ENCODE measurements at regions not wholly inside any gene's neighbourhood (a gene's known extent, or its start where the extent isn't known, plus 50 kb on each side); places are given as distances from the start of the nearest gene placed in this dataset.

DNA sequence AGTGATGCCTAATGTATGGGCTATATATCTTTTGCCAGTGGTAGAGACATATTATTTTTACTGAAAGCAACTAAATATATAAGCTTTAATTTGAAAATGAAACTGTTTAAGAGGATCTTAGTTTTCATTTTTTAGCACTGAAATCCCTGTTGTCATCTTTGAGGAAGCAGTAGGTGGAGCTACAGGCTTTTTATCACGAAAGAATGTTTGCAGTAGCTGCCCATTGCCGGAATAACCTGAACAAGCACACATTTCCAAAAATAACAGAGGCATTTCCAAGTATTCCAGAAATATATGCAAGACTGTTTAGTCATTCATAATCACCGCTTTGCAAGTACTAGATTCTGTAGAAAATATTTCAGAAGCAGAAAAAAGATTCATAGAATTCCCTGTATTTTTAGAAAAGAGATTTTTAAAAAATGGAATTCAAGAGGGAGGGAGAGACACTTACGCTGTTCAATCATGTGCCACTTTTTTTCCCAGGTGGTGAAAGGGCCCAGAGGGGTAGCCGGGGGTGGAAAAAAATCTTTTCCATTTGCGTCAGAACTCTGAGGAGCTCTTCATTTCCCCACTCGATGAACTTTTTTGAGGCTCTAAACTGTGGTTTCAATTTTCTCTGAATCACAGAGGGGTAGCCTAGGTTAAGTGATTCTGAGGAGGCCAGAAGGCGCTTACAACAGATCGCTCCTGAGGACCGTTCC is 142.5 kb upstream of the FERMT1 start:
- WGBS (ENCODE audit: extremely low coverage, insufficient read length, low lambda C conversion rate) = no CpG with 5 or more reads among the region's 10 CpGs
- H3K9me3 Mint-ChIP-seq = no peaks in the 10 kb centered on the region
- H3K79me1 ChIP-seq (ENCODE audit: insufficient read depth, low read depth, low read length, poor library complexity, severe bottlenecking) = no peaks in the 10 kb centered on the region
- no peak overlapping the region for H3K4me2 ChIP-seq (ENCODE audit: insufficient read depth, insufficient read length, low read length)
- H3K4ac ChIP-seq (ENCODE audit: low read depth, low read length) = no peak overlapping the region
- peaks cover 2% of the 10 kb centered on the region; the same call in 1 of the 2 replicates for H3K4me1 ChIP-seq (ENCODE audit: insufficient read depth, low read length)
- H2BK12ac ChIP-seq (ENCODE audit: insufficient read length, low read depth, low read length) = no peak overlapping the region
- no peaks in the 10 kb centered on the region for H3K79me2 ChIP-seq (ENCODE audit: insufficient read depth, low read length)
- no peak overlapping the region for H3K18ac ChIP-seq (ENCODE audit: insufficient read length, low read depth, low read length)
- H3K27ac Mint-ChIP-seq = no peak overlapping the region
- peaks cover 3 to 7% of the 10 kb centered on the region in 2 experiments for H3K4me1 Mint-ChIP-seq
- H2AK5ac ChIP-seq (ENCODE audit: insufficient read length, low read length) = no peak overlapping the region
- no peak overlapping the region for H4K5ac ChIP-seq (ENCODE audit: insufficient read length, low read depth, low read length)
- no peaks in the 10 kb centered on the region for H3K9me3 ChIP-seq (ENCODE audit: control insufficient read depth, low read depth, low read length)
- H3K27me3 Mint-ChIP-seq (ENCODE audit: low read depth) = no peaks in the 10 kb centered on the region
- H2BK120ac ChIP-seq (ENCODE audit: low read depth, low read length, poor library complexity, severe bottlenecking) = no peak overlapping the region
- no peaks in the 10 kb centered on the region for H3K36me3 Mint-ChIP-seq (ENCODE audit: insufficient read depth in 1 of 3, low read depth in 3 of 3)
- no peak overlapping the region for H3K14ac ChIP-seq (ENCODE audit: insufficient read depth, low read length)
- H4K91ac ChIP-seq (ENCODE audit: insufficient read length, low read depth, low read length) = no peak overlapping the region
- no peak overlapping the region for H3K9ac ChIP-seq (ENCODE audit: extremely low read depth, insufficient read length, low read length)
- no peak overlapping the region for H3K4me3 Mint-ChIP-seq
- no peak overlapping the region for H3T11ph ChIP-seq (ENCODE audit: low read length)
- no peak for DNase-seq
- peak; percentile 68 for TF ChIP-seq CTCF (conservative IDR thresholded peaks at IDR 0.05)
- no peaks in the 10 kb centered on the region for H3K23me2 ChIP-seq (ENCODE audit: insufficient read length, low read depth, low read length, poor library complexity, severe bottlenecking)
- no peak overlapping the region for H4K8ac ChIP-seq (replicated peaks; ENCODE audit: insufficient read length, low read depth, low read length)
- no peak overlapping the region for H3K23ac ChIP-seq (ENCODE audit: insufficient read length, low read depth, low read length)
- no peaks in the 10 kb centered on the region for H4K20me1 ChIP-seq (ENCODE audit: control insufficient read depth, insufficient read depth, insufficient read length)
- no peak overlapping the region for H3K56ac ChIP-seq (ENCODE audit: insufficient read length, low read depth, low read length)
- H2BK15ac ChIP-seq (ENCODE audit: low read depth, low read length) = no peak overlapping the region
- H2BK20ac ChIP-seq (ENCODE audit: low read depth, low read length, poor library complexity, severe bottlenecking) = no peak overlapping the region
- no peak overlapping the region for H3K27ac ChIP-seq (ENCODE audit: insufficient read length, low read depth, low read length)
- no peak overlapping the region for H2AFZ ChIP-seq (ENCODE audit: low read length)
- H3K27me3 ChIP-seq (ENCODE audit: insufficient read depth, low read length) = no peaks in the 10 kb centered on the region
- H2BK5ac ChIP-seq (ENCODE audit: insufficient read length, low read length) = no peak overlapping the region

Measured in H9 (cell line).